B cell (primary cell): ENCODE measurements at regions not wholly inside any gene's neighbourhood (a gene's known extent, or its start where the extent isn't known, plus 50 kb on each side); places are given as distances from the start of the nearest gene placed in this dataset.

Source experiments
- ATAC-seq: fragments of 200-7000 bp; cut with Tn5 transposase; one replicate; pipeline ENCODE4 v1.10.0; 2021; ENCODE audit warnings: low read depth, mild to moderate bottlenecking, moderate number of reproducible peaks, moderate library complexity
- CTCF ChIA-PET: fragments of 350-600 bp; sonication (Branson Sonifier 250); formaldehyde crosslinking; loops from one replicate; lab custom pipeline; 2021; ENCODE audit warnings: antibody characterized with exemption, inconsistent platforms; lab: Charles Lee
- POLR2A ChIA-PET: fragments of 350-600 bp; sonication (Branson Sonifier 250); formaldehyde crosslinking; loops from one replicate; lab custom pipeline; 2021; ENCODE audit warnings: antibody characterized with exemption; lab: Charles Lee
- DNase-seq: peaks from one replicate; pipeline ENCODE4 v3.0.0; 2013
- H2AFZ ChIP-seq: 2 replicates; pipeline ENCODE4 v1.6.1; 2012; ENCODE audit warnings: mild to moderate bottlenecking, low read depth, low read length; ENCODE audit not compliant: insufficient read depth, poor library complexity, severe bottlenecking
- H3K27ac ChIP-seq, 2 donors: 1 replicate in 1 of 2; 2 replicates in 1 of 2; pipeline ENCODE4 v1.5.1; 2012 to 2013; ENCODE audit warnings: low read length in 2 of 2, mild to moderate bottlenecking in 2 of 2, moderate library complexity in 1 of 2
- H3K27me3 ChIP-seq, 4 experiments: fragments of 200-600 bp in 1 of 4; sonication (generic) in 1 of 4; replicated peaks in 1 of 4; 1 replicate in 2 of 4; 2 replicates in 2 of 4; pipeline versions ENCODE4 v1.6.1 to v1.7.0; 2013 to 2016; ENCODE audit warnings: low read length in 3 of 4, mild to moderate bottlenecking in 2 of 4, mixed read lengths in 1 of 4, moderate library complexity in 1 of 4; ENCODE audit not compliant: insufficient read depth in 4 of 4, control insufficient read depth in 3 of 4; ENCODE audit errors: control extremely low read depth in 1 of 4
- H3K36me3 ChIP-seq, 2 experiments: replicated peaks in 1 of 2; 1 replicate in 1 of 2; 2 replicates in 1 of 2; pipeline versions ENCODE4 v1.6.1 to v1.7.1; 2013; ENCODE audit warnings: low read length in 1 of 2; ENCODE audit not compliant: insufficient read depth in 2 of 2, control insufficient read depth in 1 of 2; ENCODE audit errors: control extremely low read depth in 1 of 2, extremely low read depth in 1 of 2
- H3K4me1 ChIP-seq, 2 donors: fragments of 200-600 bp in 1 of 2; sonication (generic) in 1 of 2; 1 replicate in 1 of 2; 2 replicates in 1 of 2; pipeline versions ENCODE4 v1.5.1 to v1.6.1; 2013 to 2017; ENCODE audit warnings: low read length in 2 of 2; ENCODE audit not compliant: control insufficient read depth in 2 of 2, insufficient read depth in 2 of 2
- H3K4me2 ChIP-seq: replicated peaks from 2 replicates; pipeline ENCODE3; 2012; ENCODE audit warnings: mild to moderate bottlenecking, low read depth, low read length; ENCODE audit not compliant: poor library complexity, severe bottlenecking
- H3K4me3 ChIP-seq, 5 experiments: fragments of 200-600 bp in 1 of 5; sonication (generic) in 1 of 5; 1 replicate in 3 of 5; 2 replicates in 2 of 5; pipeline versions ENCODE4 v1.5.1 to v1.7.0; 2011 to 2016; ENCODE audit warnings: low read length in 4 of 5, mild to moderate bottlenecking in 4 of 5, low read depth in 2 of 5, control low read depth in 1 of 5, moderate library complexity in 1 of 5; ENCODE audit not compliant: insufficient read depth in 1 of 5; ENCODE audit errors: control extremely low read depth in 1 of 5, extremely low read depth in 1 of 5
- H3K79me2 ChIP-seq: fragments of 200-600 bp; sonication (generic); one replicate; pipeline ENCODE4 v1.6.0; 2016; ENCODE audit warnings: low read length; ENCODE audit not compliant: control insufficient read depth, insufficient read depth
- H3K9ac ChIP-seq: fragments of 200-600 bp; sonication (generic); 2 replicates; pipeline ENCODE4 v1.6.1; 2017; ENCODE audit warnings: mild to moderate bottlenecking, low read length, moderate library complexity
- H3K9me3 ChIP-seq, 3 donors: one replicate each; pipeline versions ENCODE4 v1.6.1 to v1.7.1; 2013; ENCODE audit warnings: low read length in 2 of 3; ENCODE audit not compliant: control insufficient read depth in 2 of 3, insufficient read depth in 1 of 3; ENCODE audit errors: control extremely low read depth in 1 of 3
- H4K20me1 ChIP-seq: 2 replicates; pipeline ENCODE4 v1.6.0; 2012; ENCODE audit warnings: mild to moderate bottlenecking, low read length; ENCODE audit not compliant: insufficient read depth, control insufficient read depth, poor library complexity, severe bottlenecking
- H3K27ac Mint-ChIP-seq: one replicate; pipeline ENCODE4 v1.8.0; 2021; ENCODE audit warnings: mixed read lengths
- H3K27me3 Mint-ChIP-seq: one replicate; pipeline ENCODE4 v1.8.0; 2021; ENCODE audit warnings: mixed read lengths
- H3K4me1 Mint-ChIP-seq: one replicate; pipeline ENCODE4 v1.8.0; 2021; ENCODE audit warnings: mixed read lengths
- H3K4me3 Mint-ChIP-seq: one replicate; pipeline ENCODE4 v1.8.0; 2021; ENCODE audit warnings: mixed read lengths
- H3K9me3 Mint-ChIP-seq: one replicate; pipeline ENCODE4 v1.8.0; 2022; ENCODE audit warnings: mixed read lengths; ENCODE audit not compliant: insufficient read depth
- CTCF ChIP-seq: fragments of 200-600 bp; IDR thresholded peaks from one replicate; pipeline ENCODE4 v1.8.0; 2022; ENCODE audit warnings: antibody characterized with exemption, mild to moderate bottlenecking
- EZH2 ChIP-seq: IDR thresholded peaks from 2 replicates; pipeline ENCODE4 v1.6.1; 2012; ENCODE audit warnings: borderline replicate concordance, low read depth, mild to moderate bottlenecking, moderate library complexity, low read length; ENCODE audit not compliant: insufficient read depth, poor library complexity, severe bottlenecking
- WGBS: methylation state at CpG from one replicate; pipeline ENCODE4 v1.1.5; 2013; ENCODE audit warnings: missing lambda C conversion rate; ENCODE audit not compliant: insufficient coverage; 5-methylcytosine and 5-hydroxymethylcytosine counted together
- intact Hi-C: fragments of 100-400 bp; cut with micrococcal nuclease; formaldehyde crosslinking; loops from one replicate; pipeline ENCODE4 v1.10.0; 2022

- no peaks in the 10 kb centered on the region for H3K4me1 ChIP-seq
- no peak for ATAC-seq
- no peak overlapping the region for H3K27ac ChIP-seq
- TF ChIP-seq CTCF (no peak), EZH2 (no peak)
- POLR2A ChIA-PET, result no interaction called here
- H3K9me3 ChIP-seq, result no peaks in the 10 kb centered on the region
- H4K20me1 ChIP-seq, result no peaks in the 10 kb centered on the region
- no peak for DNase-seq
- CTCF ChIA-PET, result no interaction called here
- 100% methylated on average over 1 of the region's 3 CpGs for WGBS
- H3K27me3 ChIP-seq, result peaks cover 0 to 2% (median 0%) of the 10 kb centered on the region in 4 experiments
- no peak overlapping the region for H3K9ac ChIP-seq
- no peak overlapping the region for H3K27ac Mint-ChIP-seq
- H3K36me3 ChIP-seq, result no peaks in the 10 kb centered on the region
- no peak overlapping the region for H3K4me3 ChIP-seq
- H3K79me2 ChIP-seq, result no peaks in the 10 kb centered on the region
- no peak overlapping the region for H3K4me2 ChIP-seq
- no peak overlapping the region for H2AFZ ChIP-seq
- no peak overlapping the region for H3K4me3 Mint-ChIP-seq
- intact Hi-C loops, result no loop called here
- no peaks in the 10 kb centered on the region for H3K4me1 Mint-ChIP-seq
- H3K27me3 Mint-ChIP-seq, result no peaks in the 10 kb centered on the region
- H3K9me3 Mint-ChIP-seq, result no peaks in the 10 kb centered on the region
Observed at GRCh38 chr1:208430220-208430619, 186.0 kb upstream of the PLXNA2 start.

GRCh38 chr1:208431721-208432120 lies 187.5 kb upstream of the PLXNA2 start:
- no CpG with 5 or more reads among the region's 3 CpGs for WGBS
- no peak overlapping the region for H3K4me3 Mint-ChIP-seq
- ChIA-PET POLR2A (no interaction called here), CTCF (no interaction called here)
- Histone ChIP-seq H3K36me3 (no peaks in the 10 kb centered on the region), H3K9ac (no peak overlapping the region), H3K27me3 (peaks cover 0 to 2% (median 0%) of the 10 kb centered on the region in 4 experiments), H3K4me1 (no peaks in the 10 kb centered on the region), H4K20me1 (no peaks in the 10 kb centered on the region), H3K27ac (no peak overlapping the region), H3K4me2 (no peak overlapping the region), H2AFZ (no peak overlapping the region), H3K79me2 (no peaks in the 10 kb centered on the region), H3K9me3 (no peaks in the 10 kb centered on the region), H3K4me3 (no peak overlapping the region)
- H3K27me3 Mint-ChIP-seq, result no peaks in the 10 kb centered on the region
- DNase-seq (no peak), ATAC-seq (no peak)
- H3K9me3 Mint-ChIP-seq, result no peaks in the 10 kb centered on the region
- intact Hi-C loops, result no loop called here
- H3K27ac Mint-ChIP-seq, result no peak overlapping the region
- no peaks in the 10 kb centered on the region for H3K4me1 Mint-ChIP-seq
- TF ChIP-seq CTCF, result no peak
- TF ChIP-seq EZH2, result no peak
